Panc1 (cell line): ENCODE measurements at regions not wholly inside any gene's neighbourhood (a gene's known extent, or its start where the extent isn't known, plus 50 kb on each side); places are given as distances from the start of the nearest gene placed in this dataset.

Source experiments
- ATAC-seq: fragments of 200-7000 bp; cut with Tn5 transposase; 2 replicates; pipeline ENCODE4 v1.9.1; 2020; ENCODE audit warnings: mild to moderate bottlenecking, moderate library complexity
- BruUV-seq: library from RNA; stranded (reverse); fragments of 400-500 nt; replicated peaks from 2 replicates; lab custom pipeline; 2021; lab: Mats Ljungman, UMichigan
- CTCF ChIA-PET: fragments of 300-600 bp; sonication (Branson Sonifier 250); formaldehyde crosslinking; loops from one replicate; lab custom pipeline; 2022; ENCODE audit warnings: antibody characterized with exemption; lab: Charles Lee
- POLR2A ChIA-PET: fragments of 300-600 bp; sonication (Branson Sonifier 250); formaldehyde crosslinking; loops from one replicate; lab custom pipeline; 2022; ENCODE audit warnings: antibody characterized with exemption; lab: Charles Lee
- DNase-seq: peaks from one replicate; pipeline ENCODE4 v3.0.0-alpha.2; 2010; ENCODE audit warnings: low read depth, low spot score
- H3K27ac ChIP-seq: 2 replicates; pipeline ENCODE4 v1.5.1; 2011; ENCODE audit warnings: mild to moderate bottlenecking, low read length, inconsistent platforms
- H3K27me3 ChIP-seq: fragments of 200-500 bp; sonication (Bioruptor generic); 2 replicates; pipeline ENCODE4 v1.6.0; 2014; ENCODE audit warnings: low read length, inconsistent platforms; ENCODE audit not compliant: control insufficient read depth, insufficient read depth
- H3K36me3 ChIP-seq: fragments of 200-500 bp; sonication (Bioruptor generic); 2 replicates; pipeline ENCODE4 v1.5.1; 2014; ENCODE audit warnings: inconsistent platforms, mild to moderate bottlenecking, low read length, moderate library complexity; ENCODE audit not compliant: control insufficient read depth, insufficient read depth
- H3K4me1 ChIP-seq: 2 replicates; pipeline ENCODE4 v1.5.1; 2011; ENCODE audit warnings: inconsistent platforms, mild to moderate bottlenecking, low read length, moderate library complexity; ENCODE audit not compliant: control insufficient read depth, insufficient read depth
- H3K4me3 ChIP-seq, 2 experiments: 2 replicates each; pipeline ENCODE4 v1.5.1; 2011 to 2012; ENCODE audit warnings: low read depth in 2 of 2, low read length in 2 of 2, mild to moderate bottlenecking in 2 of 2, inconsistent platforms in 1 of 2, moderate library complexity in 1 of 2
- H3K9me3 ChIP-seq: fragments of 200-500 bp; sonication (Bioruptor generic); 2 replicates; pipeline ENCODE4 v1.5.1; 2014; ENCODE audit warnings: low read depth, mild to moderate bottlenecking, inconsistent platforms, low read length, moderate library complexity; ENCODE audit not compliant: control insufficient read depth, insufficient read depth
- POLR2AphosphoS5 ChIP-seq: IDR thresholded peaks from 2 replicates; pipeline ENCODE4 v1.6.1; 2012; ENCODE audit warnings: mild to moderate bottlenecking, low read depth, low read length, moderate library complexity
- SIN3A ChIP-seq: IDR thresholded peaks from 2 replicates; pipeline ENCODE4 v1.6.1; 2012; ENCODE audit warnings: low read depth, mild to moderate bottlenecking, low read length, moderate library complexity, borderline replicate concordance; ENCODE audit not compliant: insufficient read depth
- TCF7L2 ChIP-seq: IDR thresholded peaks from 2 replicates; pipeline ENCODE4 v1.6.1; 2011; ENCODE audit warnings: mild to moderate bottlenecking, low read depth, low read length, inconsistent platforms
- in situ Hi-C: cut with HindIII; loops from 2 replicates; pipeline ENCODE4 v1.10.0; 2016; ENCODE audit warnings: low sequenced_read_pairs, low pct_unique_long_range_greater_than_20kb
- intact Hi-C: fragments of 100-400 bp; cut with micrococcal nuclease; formaldehyde crosslinking; loops from one replicate; pipeline ENCODE4 v1.10.0; 2022; ENCODE audit not compliant: unreplicated experiment
- TF ChIP-seq, protein P1 (sequence below), 2 experiments: IDR thresholded peaks; 2 replicates each; pipeline ENCODE4 v1.6.1; 2011 to 2012; ENCODE audit warnings: low read depth in 2 of 2, control low read depth in 1 of 2, low read length in 1 of 2, mild to moderate bottlenecking in 1 of 2, moderate library complexity in 1 of 2; ENCODE audit not compliant: insufficient read depth in 1 of 2
- TF ChIP-seq, protein P2 (sequence below): fragments of 450-650 bp; IDR thresholded peaks from 2 replicates; pipeline ENCODE4 v1.5.1; 2017; ENCODE audit warnings: mild to moderate bottlenecking

DNA sequence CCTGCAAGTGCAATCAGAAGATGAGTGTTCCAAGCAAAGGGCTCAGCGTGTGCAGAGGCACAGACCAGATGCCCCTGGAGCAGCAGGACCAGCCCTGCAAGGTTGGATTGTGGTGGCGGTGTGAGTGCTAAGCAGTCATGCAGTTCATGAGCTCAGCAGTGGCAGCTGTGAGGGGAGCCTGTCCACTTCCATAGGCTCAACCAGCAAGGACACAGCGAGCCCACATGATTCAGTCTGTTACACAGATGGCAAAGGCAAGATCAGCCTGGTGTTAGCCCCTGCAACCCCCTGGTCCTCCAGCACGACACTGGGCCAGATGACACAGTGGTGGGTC is 95.9 kb upstream of the PRR23E start:
- Histone ChIP-seq H3K27ac (no peak overlapping the region), H3K4me3 (no peak overlapping the region), H3K36me3 (no peaks in the 10 kb centered on the region), H3K27me3 (peaks cover 4% of the 10 kb centered on the region; the same call in 1 of the 2 replicates), H3K4me1 (no peaks in the 10 kb centered on the region), H3K9me3 (no peaks in the 10 kb centered on the region)
- ATAC-seq (no peak), DNase-seq (no peak)
- POLR2A ChIA-PET = interaction anchor here (0.6 kb wide), 1 partner anchor 806 kb away, joined by 5 read pairs; no protein-coding TSS in a partner anchor
- no TSS peak for BruUV-seq
- CTCF ChIA-PET = no interaction called here
- intact Hi-C loops (no loop called here), in situ Hi-C loops (no loop called here)
- TF ChIP-seq, protein P1, sequence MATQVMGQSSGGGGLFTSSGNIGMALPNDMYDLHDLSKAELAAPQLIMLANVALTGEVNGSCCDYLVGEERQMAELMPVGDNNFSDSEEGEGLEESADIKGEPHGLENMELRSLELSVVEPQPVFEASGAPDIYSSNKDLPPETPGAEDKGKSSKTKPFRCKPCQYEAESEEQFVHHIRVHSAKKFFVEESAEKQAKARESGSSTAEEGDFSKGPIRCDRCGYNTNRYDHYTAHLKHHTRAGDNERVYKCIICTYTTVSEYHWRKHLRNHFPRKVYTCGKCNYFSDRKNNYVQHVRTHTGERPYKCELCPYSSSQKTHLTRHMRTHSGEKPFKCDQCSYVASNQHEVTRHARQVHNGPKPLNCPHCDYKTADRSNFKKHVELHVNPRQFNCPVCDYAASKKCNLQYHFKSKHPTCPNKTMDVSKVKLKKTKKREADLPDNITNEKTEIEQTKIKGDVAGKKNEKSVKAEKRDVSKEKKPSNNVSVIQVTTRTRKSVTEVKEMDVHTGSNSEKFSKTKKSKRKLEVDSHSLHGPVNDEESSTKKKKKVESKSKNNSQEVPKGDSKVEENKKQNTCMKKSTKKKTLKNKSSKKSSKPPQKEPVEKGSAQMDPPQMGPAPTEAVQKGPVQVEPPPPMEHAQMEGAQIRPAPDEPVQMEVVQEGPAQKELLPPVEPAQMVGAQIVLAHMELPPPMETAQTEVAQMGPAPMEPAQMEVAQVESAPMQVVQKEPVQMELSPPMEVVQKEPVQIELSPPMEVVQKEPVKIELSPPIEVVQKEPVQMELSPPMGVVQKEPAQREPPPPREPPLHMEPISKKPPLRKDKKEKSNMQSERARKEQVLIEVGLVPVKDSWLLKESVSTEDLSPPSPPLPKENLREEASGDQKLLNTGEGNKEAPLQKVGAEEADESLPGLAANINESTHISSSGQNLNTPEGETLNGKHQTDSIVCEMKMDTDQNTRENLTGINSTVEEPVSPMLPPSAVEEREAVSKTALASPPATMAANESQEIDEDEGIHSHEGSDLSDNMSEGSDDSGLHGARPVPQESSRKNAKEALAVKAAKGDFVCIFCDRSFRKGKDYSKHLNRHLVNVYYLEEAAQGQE (IDR thresholded peaks at IDR 0.05; ENCODE audit: insufficient read depth in 1 of 2, low read depth in 2 of 2, low read length in 1 of 2) = no peak

DNA sequence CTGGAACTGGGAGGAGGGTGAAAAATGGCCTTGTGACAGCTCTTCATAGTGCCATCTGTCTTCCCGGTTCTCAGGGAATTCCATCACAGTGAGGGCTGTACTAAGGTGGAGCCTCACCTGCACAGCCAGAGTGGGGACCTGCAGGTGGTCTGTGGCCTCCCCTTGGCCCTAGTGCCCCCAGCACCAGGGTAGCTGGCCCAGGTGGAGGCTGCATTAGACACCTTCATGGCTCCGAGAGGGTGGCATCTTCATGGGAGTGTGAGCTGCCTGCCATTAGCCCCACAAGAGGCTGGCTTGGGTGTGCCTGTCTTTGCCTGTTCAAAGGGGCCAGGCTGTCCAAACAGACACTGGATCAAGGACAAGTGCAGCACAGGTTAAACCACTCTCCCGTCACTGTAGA is 95.5 kb upstream of the PRR23E start:
- H3K4me1 ChIP-seq = no peaks in the 10 kb centered on the region
- TF ChIP-seq TCF7L2 (no peak), SIN3A (no peak), POLR2AphosphoS5 (no peak)
- TF ChIP-seq, protein P2, sequence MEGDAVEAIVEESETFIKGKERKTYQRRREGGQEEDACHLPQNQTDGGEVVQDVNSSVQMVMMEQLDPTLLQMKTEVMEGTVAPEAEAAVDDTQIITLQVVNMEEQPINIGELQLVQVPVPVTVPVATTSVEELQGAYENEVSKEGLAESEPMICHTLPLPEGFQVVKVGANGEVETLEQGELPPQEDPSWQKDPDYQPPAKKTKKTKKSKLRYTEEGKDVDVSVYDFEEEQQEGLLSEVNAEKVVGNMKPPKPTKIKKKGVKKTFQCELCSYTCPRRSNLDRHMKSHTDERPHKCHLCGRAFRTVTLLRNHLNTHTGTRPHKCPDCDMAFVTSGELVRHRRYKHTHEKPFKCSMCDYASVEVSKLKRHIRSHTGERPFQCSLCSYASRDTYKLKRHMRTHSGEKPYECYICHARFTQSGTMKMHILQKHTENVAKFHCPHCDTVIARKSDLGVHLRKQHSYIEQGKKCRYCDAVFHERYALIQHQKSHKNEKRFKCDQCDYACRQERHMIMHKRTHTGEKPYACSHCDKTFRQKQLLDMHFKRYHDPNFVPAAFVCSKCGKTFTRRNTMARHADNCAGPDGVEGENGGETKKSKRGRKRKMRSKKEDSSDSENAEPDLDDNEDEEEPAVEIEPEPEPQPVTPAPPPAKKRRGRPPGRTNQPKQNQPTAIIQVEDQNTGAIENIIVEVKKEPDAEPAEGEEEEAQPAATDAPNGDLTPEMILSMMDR = no peak
- TF ChIP-seq, protein P1 (IDR thresholded peaks at IDR 0.05; ENCODE audit: insufficient read depth in 1 of 2, low read depth in 2 of 2, low read length in 1 of 2) = no peak
- BruUV-seq = no TSS peak
- ChIA-PET CTCF (no interaction called here), POLR2A (interaction anchor here (0.6 kb wide), 1 partner anchor 807 kb away, joined by 5 read pairs; no protein-coding TSS in a partner anchor)
- DNase-seq (no peak), ATAC-seq (no peak)
- H3K9me3 ChIP-seq = no peaks in the 10 kb centered on the region
- no peak overlapping the region for H3K4me3 ChIP-seq
- no peak overlapping the region for H3K27ac ChIP-seq
- intact Hi-C loops (no loop called here), in situ Hi-C loops (no loop called here)
- H3K27me3 ChIP-seq = peaks cover 4% of the 10 kb centered on the region; the same call in 1 of the 2 replicates
- no peaks in the 10 kb centered on the region for H3K36me3 ChIP-seq
